CD4-positive, CD25-positive, alpha-beta regulatory T cell (primary cell): ENCODE measurements at regions not wholly inside any gene's neighbourhood (a gene's known extent, or its start where the extent isn't known, plus 50 kb on each side); places are given as distances from the start of the nearest gene placed in this dataset.

Experiments used
- ATAC-seq, 2 donors: fragments of 150-1000 bp; cut with Tn5 transposase; one replicate each; pipeline ENCODE4 v1.10.0; 2021; ENCODE audit warnings: low read depth in 2 of 2, moderate number of reproducible peaks in 2 of 2, moderate library complexity in 1 of 2
- DNase-seq, 3 donors: peaks; one replicate each; pipeline versions ENCODE4 v3.0.0 to v3.0.0-alpha.2; 2012 to 2022; ENCODE audit warnings: mixed read lengths in 1 of 3
- H3K27ac ChIP-seq: one replicate; pipeline ENCODE4 v1.7.0; 2013; ENCODE audit warnings: mild to moderate bottlenecking, low read length; ENCODE audit not compliant: insufficient read depth, poor library complexity, severe bottlenecking
- H3K27me3 ChIP-seq: one replicate; pipeline ENCODE4 v1.7.0; 2013; ENCODE audit warnings: low read length; ENCODE audit not compliant: control insufficient read depth, insufficient read depth
- H3K36me3 ChIP-seq: one replicate; pipeline ENCODE4 v1.7.0; 2013; ENCODE audit warnings: mild to moderate bottlenecking, low read length, moderate library complexity; ENCODE audit not compliant: control insufficient read depth, insufficient read depth
- H3K4me1 ChIP-seq: 2 replicates; pipeline ENCODE4 v1.7.0; 2013; ENCODE audit warnings: mild to moderate bottlenecking, low read length; ENCODE audit not compliant: insufficient read depth, control insufficient read depth, poor library complexity, severe bottlenecking
- H3K4me3 ChIP-seq: one replicate; pipeline ENCODE4 v1.7.0; 2013; ENCODE audit warnings: low read depth, mild to moderate bottlenecking, low read length, moderate library complexity
- H3K9me3 ChIP-seq, 2 experiments: 1 replicate in 1 of 2; 2 replicates in 1 of 2; pipeline ENCODE4 v1.7.0; 2013; ENCODE audit warnings: low read length in 2 of 2, mild to moderate bottlenecking in 1 of 2, moderate library complexity in 1 of 2; ENCODE audit not compliant: control insufficient read depth in 2 of 2
- H3K27ac Mint-ChIP-seq, 3 donors: one replicate each; pipeline ENCODE4 v1.8.0; 2020 to 2022; ENCODE audit warnings: mild to moderate bottlenecking in 3 of 3, mixed read lengths in 3 of 3, moderate library complexity in 2 of 3
- H3K27me3 Mint-ChIP-seq: one replicate; pipeline ENCODE4 v1.8.0; 2022; ENCODE audit warnings: mild to moderate bottlenecking, mixed read lengths
- H3K36me3 Mint-ChIP-seq: one replicate; pipeline ENCODE4 v1.8.0; 2020; ENCODE audit warnings: mixed read lengths
- H3K4me1 Mint-ChIP-seq, 4 donors: one replicate each; pipeline ENCODE4 v1.8.0; 2020 to 2022; ENCODE audit warnings: mixed read lengths in 4 of 4, mild to moderate bottlenecking in 1 of 4
- H3K4me3 Mint-ChIP-seq, 4 donors: one replicate each; pipeline ENCODE4 v1.8.0; 2020 to 2022; ENCODE audit warnings: mild to moderate bottlenecking in 4 of 4, mixed read lengths in 4 of 4, moderate library complexity in 3 of 4
- H3K9me3 Mint-ChIP-seq, 7 donors: one replicate each; pipeline ENCODE4 v1.8.0; 2020 to 2022; ENCODE audit warnings: mixed read lengths in 7 of 7, mild to moderate bottlenecking in 3 of 7, moderate library complexity in 2 of 7

GRCh38 chr11:23497040-23497439 lies 636.8 kb upstream of the CCDC179 start:
- DNase-seq = no peak
- no peaks in the 10 kb centered on the region for H3K4me1 ChIP-seq
- H3K27ac Mint-ChIP-seq = no peak overlapping the region
- H3K4me3 Mint-ChIP-seq = no peak overlapping the region
- H3K4me3 ChIP-seq = no peak overlapping the region
- H3K36me3 Mint-ChIP-seq = no peaks in the 10 kb centered on the region
- no peaks in the 10 kb centered on the region for H3K27me3 Mint-ChIP-seq
- H3K27ac ChIP-seq = no peak overlapping the region
- peaks cover 0 to 14% (median 3%) of the 10 kb centered on the region in 7 donors for H3K9me3 Mint-ChIP-seq
- H3K9me3 ChIP-seq = no peaks in the 10 kb centered on the region
- H3K4me1 Mint-ChIP-seq = no peaks in the 10 kb centered on the region
- no peaks in the 10 kb centered on the region for H3K27me3 ChIP-seq
- no peak for ATAC-seq
- no peaks in the 10 kb centered on the region for H3K36me3 ChIP-seq

GRCh38 chr11:23502389-23502788 lies 642.1 kb upstream of the CCDC179 start:
- peaks cover 0 to 8% (median 3%) of the 10 kb centered on the region in 7 donors for H3K9me3 Mint-ChIP-seq
- DNase-seq = no peak
- no peak for ATAC-seq
- Histone ChIP-seq H3K4me3 (no peak overlapping the region), H3K27me3 (no peaks in the 10 kb centered on the region), H3K4me1 (no peaks in the 10 kb centered on the region), H3K27ac (no peak overlapping the region), H3K36me3 (no peaks in the 10 kb centered on the region), H3K9me3 (peaks cover 0 to 4% of the 10 kb centered on the region in 2 experiments)
- H3K4me3 Mint-ChIP-seq = no peak overlapping the region
- H3K4me1 Mint-ChIP-seq = no peaks in the 10 kb centered on the region
- H3K27ac Mint-ChIP-seq = no peak overlapping the region
- no peaks in the 10 kb centered on the region for H3K27me3 Mint-ChIP-seq
- H3K36me3 Mint-ChIP-seq = no peaks in the 10 kb centered on the region

GRCh38 chr11:23502826-23503225 lies 642.6 kb upstream of the CCDC179 start:
- no peaks in the 10 kb centered on the region for H3K4me1 Mint-ChIP-seq
- no peak overlapping the region for H3K27ac Mint-ChIP-seq
- no peak overlapping the region for H3K27ac ChIP-seq
- peaks cover 0 to 4% of the 10 kb centered on the region in 2 experiments for H3K9me3 ChIP-seq
- H3K27me3 ChIP-seq = no peaks in the 10 kb centered on the region
- DNase-seq (no peak), ATAC-seq (no peak)
- H3K36me3 ChIP-seq = no peaks in the 10 kb centered on the region
- no peaks in the 10 kb centered on the region for H3K4me1 ChIP-seq
- no peak overlapping the region for H3K4me3 ChIP-seq
- no peak overlapping the region for H3K4me3 Mint-ChIP-seq
- H3K36me3 Mint-ChIP-seq = no peaks in the 10 kb centered on the region
- H3K27me3 Mint-ChIP-seq = no peaks in the 10 kb centered on the region
- peaks cover 0 to 8% (median 3%) of the 10 kb centered on the region in 7 donors for H3K9me3 Mint-ChIP-seq

GRCh38 chr11:23509023-23509422 lies 648.7 kb upstream of the CCDC179 start:
- H3K27me3 ChIP-seq = no peaks in the 10 kb centered on the region
- Mint-ChIP-seq H3K27me3 (no peaks in the 10 kb centered on the region), H3K4me3 (no peak overlapping the region), H3K27ac (no peak overlapping the region), H3K36me3 (no peaks in the 10 kb centered on the region), H3K9me3 (peaks cover 2 to 18% (median 3%) of the 10 kb centered on the region in 7 donors), H3K4me1 (no peaks in the 10 kb centered on the region)
- no peak overlapping the region for H3K27ac ChIP-seq
- H3K4me3 ChIP-seq = no peak overlapping the region
- peaks cover 4 to 6% of the 10 kb centered on the region in 2 experiments for H3K9me3 ChIP-seq
- H3K36me3 ChIP-seq = no peaks in the 10 kb centered on the region
- ATAC-seq (no peak), DNase-seq (no peak)
- H3K4me1 ChIP-seq = no peaks in the 10 kb centered on the region

GRCh38 chr11:23509821-23510220 lies 649.5 kb upstream of the CCDC179 start:
- H3K36me3 Mint-ChIP-seq = no peaks in the 10 kb centered on the region
- peaks cover 4 to 6% of the 10 kb centered on the region in 2 experiments for H3K9me3 ChIP-seq

GRCh38 chr11:23519194-23519593 lies 658.9 kb upstream of the CCDC179 start:
- H3K4me3 Mint-ChIP-seq = no peak overlapping the region
- Histone ChIP-seq H3K9me3 (peaks cover 0 to 4% of the 10 kb centered on the region in 2 experiments), H3K4me3 (no peak overlapping the region), H3K27ac (no peak overlapping the region), H3K36me3 (no peaks in the 10 kb centered on the region), H3K27me3 (no peaks in the 10 kb centered on the region), H3K4me1 (no peaks in the 10 kb centered on the region)
- no peak overlapping the region for H3K27ac Mint-ChIP-seq
- peaks cover 2 to 9% (median 6%) of the 10 kb centered on the region in 7 donors for H3K9me3 Mint-ChIP-seq
- no peak for DNase-seq
- no peak for ATAC-seq
- no peaks in the 10 kb centered on the region for H3K27me3 Mint-ChIP-seq
- no peaks in the 10 kb centered on the region for H3K4me1 Mint-ChIP-seq
- H3K36me3 Mint-ChIP-seq = no peaks in the 10 kb centered on the region

More at GRCh38 chr11:23509821-23510220, 649.5 kb upstream of the CCDC179 start:
- ATAC-seq (no peak), DNase-seq (no peak)
- Histone ChIP-seq H3K36me3 (no peaks in the 10 kb centered on the region), H3K4me1 (no peaks in the 10 kb centered on the region), H3K27ac (no peak overlapping the region), H3K27me3 (no peaks in the 10 kb centered on the region), H3K4me3 (no peak overlapping the region)
- Mint-ChIP-seq H3K27ac (no peak overlapping the region), H3K4me3 (no peak overlapping the region), H3K9me3 (peaks cover 1 to 20% (median 8%) of the 10 kb centered on the region in 7 donors), H3K27me3 (no peaks in the 10 kb centered on the region), H3K4me1 (no peaks in the 10 kb centered on the region)

- H3K27me3 ChIP-seq = no peaks in the 10 kb centered on the region
- Mint-ChIP-seq H3K9me3 (peaks cover 0 to 6% (median 3%) of the 10 kb centered on the region in 7 donors), H3K36me3 (no peaks in the 10 kb centered on the region), H3K4me3 (no peak overlapping the region), H3K27me3 (no peaks in the 10 kb centered on the region), H3K4me1 (no peaks in the 10 kb centered on the region), H3K27ac (no peak overlapping the region)
- no peak overlapping the region for H3K4me3 ChIP-seq
- peaks cover 0 to 4% of the 10 kb centered on the region in 2 experiments for H3K9me3 ChIP-seq
- DNase-seq = no peak
- H3K36me3 ChIP-seq = no peaks in the 10 kb centered on the region
- no peak overlapping the region for H3K27ac ChIP-seq
- no peaks in the 10 kb centered on the region for H3K4me1 ChIP-seq
- ATAC-seq = no peak
Measured at GRCh38 chr11:23520226-23520960, 660.1 kb upstream of the CCDC179 start.

- Histone ChIP-seq H3K4me3 (no peak overlapping the region), H3K9me3 (peaks cover 0 to under 1% of the 10 kb centered on the region in 2 experiments), H3K27ac (no peak overlapping the region), H3K27me3 (no peaks in the 10 kb centered on the region), H3K36me3 (no peaks in the 10 kb centered on the region), H3K4me1 (no peaks in the 10 kb centered on the region)
- H3K4me1 Mint-ChIP-seq = no peaks in the 10 kb centered on the region
- no peak overlapping the region for H3K4me3 Mint-ChIP-seq
- peaks cover 0 to 23% (median 5%) of the 10 kb centered on the region in 7 donors for H3K9me3 Mint-ChIP-seq
- H3K36me3 Mint-ChIP-seq = no peaks in the 10 kb centered on the region
- no peak overlapping the region for H3K27ac Mint-ChIP-seq
- no peaks in the 10 kb centered on the region for H3K27me3 Mint-ChIP-seq
- DNase-seq (no peak), ATAC-seq (no peak)
Measured at GRCh38 chr11:23536907-23537306, 676.6 kb upstream of the CCDC179 start.
